HEK293T (cell line): ENCODE measurements at regions not wholly inside any gene's neighbourhood (a gene's known extent, or its start where the extent isn't known, plus 50 kb on each side); places are given as distances from the start of the nearest gene placed in this dataset.

Source experiments
- ARNT ChIP-seq: fragments of 450-650 bp; IDR thresholded peaks from 2 replicates; pipeline ENCODE4 v1.6.1; 2017; ENCODE audit warnings: mild to moderate bottlenecking
- BHLHE40 ChIP-seq: fragments of 450-650 bp; IDR thresholded peaks from 2 replicates; pipeline ENCODE4 v1.6.1; 2016; ENCODE audit warnings: mild to moderate bottlenecking, moderate library complexity, borderline replicate concordance
- ELF4 ChIP-seq: fragments of 450-650 bp; IDR thresholded peaks from 2 replicates; pipeline ENCODE4 v1.6.1; 2017; ENCODE audit warnings: antibody characterized with exemption
- FOXA1 ChIP-seq: fragments of 450-650 bp; IDR thresholded peaks from 2 replicates; pipeline ENCODE4 v1.6.1; 2016; ENCODE audit warnings: mild to moderate bottlenecking
- FOXK2 ChIP-seq: fragments of 450-650 bp; IDR thresholded peaks from 2 replicates; pipeline ENCODE4 v1.6.1; 2016; ENCODE audit warnings: mild to moderate bottlenecking
- FOXM1 ChIP-seq: fragments of 450-650 bp; IDR thresholded peaks from 2 replicates; pipeline ENCODE4 v1.6.1; 2017; ENCODE audit warnings: mild to moderate bottlenecking, borderline replicate concordance
- L3MBTL2 ChIP-seq: fragments of 450-650 bp; conservative IDR thresholded peaks from 2 replicates; pipeline ENCODE4 v1.6.1; 2016; ENCODE audit warnings: mild to moderate bottlenecking
- NFRKB ChIP-seq: fragments of 450-650 bp; IDR thresholded peaks from 2 replicates; pipeline ENCODE4 v1.6.1; 2016; ENCODE audit warnings: mild to moderate bottlenecking, moderate library complexity
- PKNOX1 ChIP-seq: fragments of 450-650 bp; IDR thresholded peaks from 2 replicates; pipeline ENCODE4 v1.6.1; 2016
- SP1 ChIP-seq: fragments of 450-650 bp; IDR thresholded peaks from 2 replicates; pipeline ENCODE4 v1.6.1; 2017
- SUZ12 ChIP-seq: fragments of 450-650 bp; IDR thresholded peaks from 2 replicates; pipeline ENCODE4 v1.6.1; 2016; ENCODE audit warnings: mild to moderate bottlenecking
- ZNF384 ChIP-seq: fragments of 450-650 bp; IDR thresholded peaks from 2 replicates; pipeline ENCODE4 v1.6.1; 2016

GRCh38 chr5:88976914-88977313, 93.9 kb upstream of the MEF2C start:
- TF ChIP-seq FOXM1 (no peak), BHLHE40 (no peak), SP1 (no peak), NFRKB (no peak), ARNT (no peak), SUZ12 (no peak), L3MBTL2 (no peak), PKNOX1 (no peak), ELF4 (no peak), FOXA1 (no peak), ZNF384 (no peak), FOXK2 (no peak)
